Neuron (in vitro differentiated cells): ENCODE measurements at regions not wholly inside any gene's neighbourhood (a gene's known extent, or its start where the extent isn't known, plus 50 kb on each side); places are given as distances from the start of the nearest gene placed in this dataset.
"Not testable (repeated sequence)": the region's sequence is repeated elsewhere in the genome, so short reads cannot be mapped to it uniquely, and the experiment has no call there.

ENCODE experiments used
- H2AFZ ChIP-seq: one replicate; pipeline ENCODE4 v1.6.1; 2013; ENCODE audit warnings: low read depth, mild to moderate bottlenecking, inconsistent platforms, low read length, moderate library complexity
- H3K27me3 ChIP-seq: one replicate; pipeline ENCODE4 v1.6.1; 2013; ENCODE audit warnings: low read length; ENCODE audit not compliant: insufficient read depth
- H3K36me3 ChIP-seq: one replicate; pipeline ENCODE4 v1.6.1; 2013; ENCODE audit warnings: low read length; ENCODE audit not compliant: insufficient read depth
- H3K4me1 ChIP-seq: one replicate; pipeline ENCODE4 v1.6.1; 2013; ENCODE audit warnings: low read length; ENCODE audit not compliant: insufficient read depth
- H3K4me3 ChIP-seq: 2 replicates; pipeline ENCODE4 v1.5.1; 2013; ENCODE audit warnings: mild to moderate bottlenecking, low read length, moderate library complexity
- H3K9me3 ChIP-seq: one replicate; pipeline ENCODE4 v1.6.1; 2013; ENCODE audit warnings: low read length

DNA sequence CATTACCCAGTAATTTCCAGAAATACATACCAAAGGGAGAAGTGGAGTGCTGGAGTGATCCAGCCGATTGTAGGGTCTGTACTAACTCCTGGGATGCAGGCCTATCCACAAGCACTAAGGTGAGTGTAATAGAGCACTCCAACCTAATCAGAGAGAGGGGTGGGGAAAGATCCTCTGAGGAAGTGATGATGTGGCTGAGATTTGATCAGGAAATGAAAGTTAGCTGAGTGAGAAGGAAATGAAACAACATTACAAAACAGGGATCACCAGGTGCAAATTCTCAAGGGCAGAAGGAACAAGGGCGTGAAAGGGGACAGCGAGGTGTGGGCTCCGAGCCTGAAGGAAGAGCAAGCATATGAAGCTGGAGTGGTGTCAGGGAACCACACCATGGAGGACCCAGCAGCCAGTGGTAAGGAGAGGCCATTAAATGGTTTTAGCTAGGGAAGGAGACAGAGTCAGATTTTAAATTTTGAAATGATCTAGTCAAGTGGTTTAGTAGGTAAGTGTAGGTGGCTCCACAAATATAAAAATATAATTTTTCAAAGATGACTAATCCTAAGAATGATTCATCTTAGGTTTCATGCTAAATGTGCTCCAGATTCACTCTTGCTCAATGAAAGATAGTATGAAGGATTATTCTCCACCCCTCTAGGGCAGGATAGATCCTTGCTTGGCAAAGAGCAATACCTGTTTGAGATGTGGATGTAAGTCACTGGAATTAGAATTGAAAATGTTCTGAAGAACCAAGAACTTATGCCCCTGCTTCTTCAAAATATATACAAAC is 348.7 kb downstream of the TBL1XR1 start:
- Histone ChIP-seq H3K36me3 (no peaks in the 10 kb centered on the region), H3K4me3 (no peak overlapping the region), H3K27me3 (no peaks in the 10 kb centered on the region), H3K9me3 (no peaks in the 10 kb centered on the region), H3K4me1 (no peaks in the 10 kb centered on the region), H2AFZ (no peak overlapping the region)

- Histone ChIP-seq H3K36me3 (no peaks in the 10 kb centered on the region), H2AFZ (no peak overlapping the region), H3K4me1 (no peaks in the 10 kb centered on the region), H3K9me3 (no peaks in the 10 kb centered on the region), H3K27me3 (no peaks in the 10 kb centered on the region), H3K4me3 (no peak overlapping the region)
Observed at GRCh38 chr3:176842914-176843313, 354.4 kb downstream of the TBL1XR1 start.

GRCh38 chr3:176840641-176841286 is 356.5 kb downstream of the TBL1XR1 start:
- no peak overlapping the region for H2AFZ ChIP-seq
- H3K4me3 ChIP-seq, result no peak overlapping the region
- no peaks in the 10 kb centered on the region for H3K9me3 ChIP-seq
- no peaks in the 10 kb centered on the region for H3K36me3 ChIP-seq
- H3K27me3 ChIP-seq, result no peaks in the 10 kb centered on the region
- H3K4me1 ChIP-seq, result no peaks in the 10 kb centered on the region

DNA sequence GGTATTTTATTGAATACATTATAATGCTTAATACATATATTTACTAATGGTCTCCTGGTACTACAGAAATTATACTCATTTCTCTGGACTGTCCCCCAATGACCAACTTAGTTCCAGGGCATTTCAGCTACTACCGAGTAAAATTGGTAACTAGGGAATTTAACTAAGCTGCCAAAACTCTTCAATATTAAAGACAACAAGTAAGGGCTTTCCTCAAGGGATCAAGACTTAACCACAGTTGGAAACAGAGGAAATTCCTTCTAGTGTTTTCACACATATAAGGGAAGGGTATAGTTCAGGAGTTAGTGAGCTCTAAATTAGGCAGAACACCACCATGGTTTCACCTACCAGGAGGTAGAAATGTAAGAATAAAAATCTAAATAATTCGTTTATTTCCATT is 357.4 kb downstream of the TBL1XR1 start:
- no peaks in the 10 kb centered on the region for H3K27me3 ChIP-seq
- H3K9me3 ChIP-seq, result no peaks in the 10 kb centered on the region
- no peak overlapping the region for H2AFZ ChIP-seq
- H3K4me3 ChIP-seq, result no peak overlapping the region
- no peaks in the 10 kb centered on the region for H3K36me3 ChIP-seq
- no peaks in the 10 kb centered on the region for H3K4me1 ChIP-seq

DNA sequence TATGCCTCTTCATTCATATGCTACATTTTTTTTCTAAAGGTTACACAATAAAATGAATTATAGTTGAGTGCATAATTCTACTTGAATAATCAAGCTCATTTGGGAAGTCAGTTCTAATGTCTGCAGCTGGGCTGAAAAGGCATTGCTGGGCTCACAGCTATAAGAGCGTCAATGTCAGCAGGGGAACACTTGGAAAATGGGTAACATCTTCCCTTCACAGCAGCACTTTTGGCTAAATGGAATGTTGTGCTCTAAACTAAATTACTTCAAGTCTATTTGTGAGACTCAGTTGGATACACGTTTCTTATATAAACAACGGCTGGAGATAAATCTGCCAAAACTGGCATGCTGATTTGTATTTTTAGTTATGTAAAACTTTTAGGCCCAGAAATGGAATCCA is 357.8 kb downstream of the TBL1XR1 start:
- Histone ChIP-seq H3K27me3 (no peaks in the 10 kb centered on the region), H2AFZ (no peak overlapping the region), H3K36me3 (no peaks in the 10 kb centered on the region), H3K4me3 (no peak overlapping the region), H3K4me1 (no peaks in the 10 kb centered on the region), H3K9me3 (no peaks in the 10 kb centered on the region)

DNA sequence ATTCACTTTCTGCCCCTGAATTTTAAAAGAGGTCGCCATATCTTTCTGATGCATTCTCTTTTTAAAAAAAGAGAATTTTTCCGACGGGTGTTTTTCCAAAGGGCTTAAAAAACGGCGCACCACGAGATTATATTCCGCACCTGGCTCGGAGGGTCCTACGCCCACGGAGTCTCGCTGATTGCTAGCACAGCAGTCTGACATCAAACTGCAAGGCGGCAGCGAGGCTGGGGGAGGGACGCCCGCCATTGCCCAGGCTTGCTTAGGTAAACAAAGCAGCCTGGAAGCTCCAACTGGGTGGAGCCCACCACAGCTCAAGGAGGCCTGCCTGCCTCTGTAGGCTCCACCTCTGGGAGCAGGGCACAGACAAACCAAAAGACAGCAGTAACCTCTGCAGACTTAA is 370.0 kb downstream of the TBL1XR1 start:
- not testable (repeated sequence) for H3K36me3 ChIP-seq, H3K27me3 ChIP-seq, H3K4me3 ChIP-seq, H3K9me3 ChIP-seq, H3K4me1 ChIP-seq, H2AFZ ChIP-seq

DNA sequence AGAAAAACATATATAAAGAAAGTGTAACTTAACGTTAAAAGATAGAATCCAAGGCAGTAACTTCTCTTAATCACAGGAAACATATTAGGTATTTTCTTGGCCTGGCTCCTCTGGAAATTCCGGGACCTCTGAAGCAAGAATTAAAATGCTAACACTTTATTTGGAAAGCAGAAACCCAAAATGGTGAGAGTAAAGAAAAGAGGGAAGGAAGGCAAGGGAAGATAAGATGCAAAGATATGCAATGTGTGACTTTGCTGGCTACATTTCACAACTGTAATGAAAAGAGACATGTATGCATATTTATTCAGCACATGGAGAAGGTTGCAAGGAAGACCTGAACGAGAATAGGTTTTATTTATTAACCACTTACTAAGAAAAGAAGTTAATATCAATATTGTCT is 372.5 kb downstream of the TBL1XR1 start:
- no peak overlapping the region for H3K4me3 ChIP-seq
- H3K9me3 ChIP-seq, result no peaks in the 10 kb centered on the region
- H3K27me3 ChIP-seq, result no peaks in the 10 kb centered on the region

DNA sequence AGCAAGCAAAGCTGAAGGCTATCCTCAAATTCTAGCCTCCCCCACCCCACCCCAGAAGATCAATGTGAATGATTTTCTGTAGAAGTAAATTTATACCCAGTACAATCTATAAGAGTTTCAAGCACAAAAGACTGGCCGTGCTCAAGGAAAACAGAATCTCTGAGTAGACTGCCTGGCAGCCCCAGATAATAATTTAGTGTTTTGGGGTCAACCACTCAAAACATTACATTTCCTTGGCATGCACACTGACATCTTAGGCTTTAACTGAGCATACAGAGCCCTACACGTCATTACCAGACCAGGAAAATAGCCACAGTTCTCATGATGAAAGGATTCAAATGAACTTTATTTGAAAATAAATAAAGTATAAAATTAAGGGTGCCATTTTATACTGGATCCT is 376.5 kb downstream of the TBL1XR1 start:
- no peaks in the 10 kb centered on the region for H3K27me3 ChIP-seq
- no peaks in the 10 kb centered on the region for H3K36me3 ChIP-seq
- H2AFZ ChIP-seq, result no peak overlapping the region
- H3K4me3 ChIP-seq, result no peak overlapping the region
- no peaks in the 10 kb centered on the region for H3K4me1 ChIP-seq
- H3K9me3 ChIP-seq, result no peaks in the 10 kb centered on the region

More for the DNA sequence above, 372.5 kb downstream of the TBL1XR1 start:
- no peaks in the 10 kb centered on the region for H3K4me1 ChIP-seq
- no peak overlapping the region for H2AFZ ChIP-seq
- no peaks in the 10 kb centered on the region for H3K36me3 ChIP-seq

DNA sequence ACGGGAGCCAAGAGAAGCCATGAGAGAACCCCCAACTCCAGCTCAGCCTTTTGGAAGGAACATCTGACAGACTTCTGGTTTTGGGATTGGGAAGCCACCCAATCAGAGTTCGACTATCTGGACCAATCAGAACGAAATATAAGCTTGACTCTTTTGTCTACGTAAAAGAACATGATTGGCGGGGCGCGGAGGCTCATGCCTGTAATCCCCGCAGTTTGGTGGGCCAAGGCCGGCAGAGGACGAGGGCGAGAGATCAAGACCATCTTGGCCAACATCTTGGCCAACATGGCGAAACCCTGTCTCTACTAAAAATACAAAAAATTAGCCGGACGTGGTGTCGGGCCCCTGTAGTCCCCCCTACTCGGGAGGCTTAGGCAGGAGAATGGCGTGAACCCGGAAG is 380.3 kb downstream of the TBL1XR1 start:
- H3K4me3 ChIP-seq, result no peak overlapping the region
- H3K36me3 ChIP-seq, result no peaks in the 10 kb centered on the region
- H3K9me3 ChIP-seq, result no peaks in the 10 kb centered on the region
- H3K4me1 ChIP-seq, result no peaks in the 10 kb centered on the region
- no peak overlapping the region for H2AFZ ChIP-seq
- no peaks in the 10 kb centered on the region for H3K27me3 ChIP-seq

DNA sequence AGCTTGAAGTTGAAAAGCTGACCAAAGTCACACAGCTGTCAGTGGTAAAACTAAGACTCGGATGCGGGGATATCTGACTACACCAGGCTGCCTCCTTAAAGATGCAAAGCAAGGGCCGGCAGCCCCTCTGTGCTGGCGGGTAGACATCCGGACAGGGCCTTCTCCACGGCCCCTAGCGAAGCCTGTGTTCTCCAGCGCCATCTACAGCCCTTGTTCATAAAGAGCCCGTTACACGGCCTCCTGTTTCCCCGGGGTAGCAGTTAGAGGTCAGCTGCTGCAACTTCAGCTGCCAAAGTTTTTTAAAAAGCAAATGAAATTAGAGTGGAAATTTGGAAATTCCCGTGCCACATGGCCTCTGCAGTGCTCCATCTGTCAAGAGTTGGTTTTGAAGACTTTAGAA is 383.0 kb downstream of the TBL1XR1 start:
- Histone ChIP-seq H3K4me3 (no peak overlapping the region), H3K4me1 (no peaks in the 10 kb centered on the region), H3K27me3 (no peaks in the 10 kb centered on the region), H3K9me3 (no peaks in the 10 kb centered on the region), H3K36me3 (no peaks in the 10 kb centered on the region), H2AFZ (peak overlapping the region; percentile 60)

DNA sequence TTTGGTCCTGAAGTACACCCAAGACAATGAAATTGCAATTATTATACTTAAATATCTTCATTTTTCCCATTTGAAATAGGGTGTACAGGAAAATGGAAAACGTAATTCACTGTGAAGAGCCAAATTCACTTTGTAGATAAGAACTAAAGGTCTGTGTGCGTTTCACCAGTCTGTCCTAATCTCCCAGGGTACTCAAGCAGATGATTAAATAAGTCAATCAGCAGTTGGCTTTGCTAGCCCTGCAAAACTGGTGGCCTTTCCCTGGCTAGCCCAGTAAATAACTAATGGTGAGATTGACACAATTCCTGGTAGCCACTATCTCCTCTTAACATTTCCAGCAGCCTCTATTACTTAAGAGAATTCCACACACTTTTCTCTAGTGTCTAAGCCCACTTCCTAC is 389.3 kb downstream of the TBL1XR1 start:
- Histone ChIP-seq H3K4me3 (no peak overlapping the region), H3K4me1 (no peaks in the 10 kb centered on the region), H3K27me3 (no peaks in the 10 kb centered on the region), H3K9me3 (no peaks in the 10 kb centered on the region), H3K36me3 (no peaks in the 10 kb centered on the region), H2AFZ (no peak overlapping the region)

GRCh38 chr3:176799675-176800074 is 397.6 kb downstream of the TBL1XR1 start:
- Histone ChIP-seq H2AFZ (no peak overlapping the region), H3K4me3 (no peak overlapping the region), H3K36me3 (no peaks in the 10 kb centered on the region), H3K4me1 (peaks cover 6% of the 10 kb centered on the region), H3K27me3 (no peaks in the 10 kb centered on the region), H3K9me3 (no peaks in the 10 kb centered on the region)

DNA sequence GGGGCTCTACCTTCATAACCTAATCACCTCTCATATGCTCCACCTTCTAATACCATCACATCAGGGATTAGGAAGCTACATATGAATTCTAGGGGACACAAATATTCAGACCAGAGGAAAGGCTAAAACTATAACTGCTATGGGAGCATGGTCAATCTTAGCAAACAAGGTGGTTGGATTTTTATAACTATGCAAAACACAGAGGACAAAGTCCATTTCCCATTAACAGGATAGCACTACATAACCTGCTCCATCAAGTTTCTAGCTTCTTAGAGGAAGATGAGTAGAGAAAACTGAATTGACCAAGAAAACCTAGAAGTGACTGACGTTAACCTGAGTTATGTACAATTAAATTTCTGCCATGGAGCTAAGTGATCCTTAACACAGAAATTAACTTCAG is 398.6 kb downstream of the TBL1XR1 start:
- Histone ChIP-seq H2AFZ (no peak overlapping the region), H3K4me1 (peaks cover 6% of the 10 kb centered on the region), H3K4me3 (no peak overlapping the region), H3K9me3 (no peaks in the 10 kb centered on the region), H3K36me3 (no peaks in the 10 kb centered on the region), H3K27me3 (no peaks in the 10 kb centered on the region)

DNA sequence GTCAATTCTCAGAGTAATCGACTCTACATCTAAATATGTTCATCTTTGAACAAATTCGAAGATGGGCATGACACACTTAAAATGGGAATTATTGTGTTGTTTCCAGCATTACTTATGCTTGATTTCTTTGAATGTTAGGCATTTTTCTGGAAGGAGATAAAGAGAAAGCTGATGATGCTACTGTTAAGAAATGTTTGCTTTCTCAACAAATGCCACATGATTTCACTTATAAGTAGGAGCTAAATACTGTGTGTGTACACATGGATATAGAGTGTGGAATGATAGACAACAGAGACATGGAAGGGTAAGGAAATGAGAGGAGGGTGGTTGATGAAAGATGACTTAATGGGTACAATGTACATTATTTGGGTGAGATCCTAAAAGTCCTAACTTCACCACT is 400.9 kb downstream of the TBL1XR1 start:
- H3K4me1 ChIP-seq, result peaks cover 6% of the 10 kb centered on the region
- H3K4me3 ChIP-seq, result no peak overlapping the region
- H3K36me3 ChIP-seq, result no peaks in the 10 kb centered on the region
- H2AFZ ChIP-seq, result no peak overlapping the region
- no peaks in the 10 kb centered on the region for H3K27me3 ChIP-seq
- no peaks in the 10 kb centered on the region for H3K9me3 ChIP-seq
